Natural killer cell (primary cell): ENCODE measurements at regions not wholly inside any gene's neighbourhood (a gene's known extent, or its start where the extent isn't known, plus 50 kb on each side); places are given as distances from the start of the nearest gene placed in this dataset.

Experiments
- ATAC-seq, 3 donors: fragments of 150-1000 bp in 2 of 3; fragments of 200-7000 bp in 1 of 3; cut with Tn5 transposase; 1 replicate in 1 of 3; 2 replicates in 2 of 3; pipeline ENCODE4 v1.10.0; 2021; ENCODE audit warnings: mild to moderate bottlenecking in 2 of 3, moderate library complexity in 2 of 3
- DNase-seq, 2 donors: peaks; one replicate each; pipeline versions ENCODE4 v3.0.0 to v3.0.0-alpha.2; 2013 to 2021; ENCODE audit warnings: mixed read lengths in 1 of 2
- H3K27ac ChIP-seq: one replicate; pipeline ENCODE4 v1.5.1; 2013; ENCODE audit warnings: mild to moderate bottlenecking, low read length
- H3K27me3 ChIP-seq: one replicate; pipeline ENCODE4 v1.6.1; 2013; ENCODE audit warnings: low read length; ENCODE audit not compliant: control insufficient read depth, insufficient read depth
- H3K36me3 ChIP-seq: one replicate; pipeline ENCODE4 v1.6.1; 2013; ENCODE audit warnings: low read length; ENCODE audit not compliant: control insufficient read depth, insufficient read depth
- H3K4me1 ChIP-seq: one replicate; pipeline ENCODE4 v1.6.1; 2013; ENCODE audit warnings: low read length; ENCODE audit not compliant: control insufficient read depth, insufficient read depth
- H3K4me3 ChIP-seq: one replicate; pipeline ENCODE4 v1.5.1; 2013; ENCODE audit warnings: low read length
- H3K9me3 ChIP-seq: one replicate; pipeline ENCODE4 v1.6.1; 2013; ENCODE audit warnings: low read length; ENCODE audit not compliant: control insufficient read depth, insufficient read depth
- H3K27ac Mint-ChIP-seq, 2 donors: one replicate each; pipeline ENCODE4 v1.8.0; 2022; ENCODE audit warnings: mild to moderate bottlenecking in 2 of 2, mixed read lengths in 2 of 2, moderate library complexity in 1 of 2
- H3K27me3 Mint-ChIP-seq, 2 donors: one replicate each; pipeline ENCODE4 v1.8.0; 2022; ENCODE audit warnings: low read depth in 2 of 2, mixed read lengths in 2 of 2
- H3K36me3 Mint-ChIP-seq: one replicate; pipeline ENCODE4 v1.8.0; 2022; ENCODE audit warnings: mixed read lengths
- H3K4me1 Mint-ChIP-seq, 2 donors: one replicate each; pipeline ENCODE4 v1.8.0; 2022; ENCODE audit warnings: mixed read lengths in 2 of 2
- H3K4me3 Mint-ChIP-seq: one replicate; pipeline ENCODE4 v1.8.0; 2022; ENCODE audit warnings: mild to moderate bottlenecking, moderate library complexity, mixed read lengths
- H3K9me3 Mint-ChIP-seq, 2 donors: one replicate each; pipeline ENCODE4 v1.8.0; 2022; ENCODE audit warnings: mixed read lengths in 2 of 2
- WGBS: methylation state at CpG from one replicate; pipeline ENCODE4 v1.1.7; 2013; ENCODE audit warnings: missing lambda C conversion rate; ENCODE audit not compliant: insufficient coverage; 5-methylcytosine and 5-hydroxymethylcytosine counted together
- intact Hi-C: fragments of 100-400 bp; cut with micrococcal nuclease; formaldehyde crosslinking; loops from one replicate; pipeline ENCODE4 v1.14.2; 2022
- TF ChIP-seq, protein P1 (sequence below): fragments of 200-600 bp; IDR thresholded peaks from one replicate; pipeline ENCODE4 v1.8.0; 2022; ENCODE audit warnings: antibody characterized with exemption

DNA sequence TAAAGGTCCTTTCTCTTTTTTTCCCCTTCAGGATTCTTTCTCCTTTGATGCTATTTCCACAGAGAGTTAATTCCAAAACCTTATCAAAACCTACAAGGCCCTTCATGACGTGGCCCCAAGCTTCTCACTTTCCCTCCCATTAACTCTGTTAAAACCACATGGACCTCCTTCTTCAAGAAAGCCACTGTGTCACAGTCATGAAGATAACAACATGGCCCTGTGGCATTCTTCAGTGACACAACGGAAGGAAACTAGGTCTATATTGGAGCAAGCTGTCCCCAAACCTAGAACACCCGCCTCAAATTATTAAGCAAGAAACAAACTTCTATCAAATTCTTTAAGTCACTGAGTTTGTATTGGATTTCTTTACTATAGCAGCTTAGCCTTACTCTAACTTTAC lies 611.1 kb downstream of the NUF2 start:
- WGBS = 59% methylated on average over 3 of the region's 3 CpGs
- ATAC-seq (peak; percentile 31 to 75 (median 35)), DNase-seq (no peak)
- intact Hi-C loops = no loop called here
- peak overlapping the region in 1 of 2 donors; percentile 8 for H3K27ac Mint-ChIP-seq
- no peak overlapping the region for H3K27ac ChIP-seq
- TF ChIP-seq, protein P1, sequence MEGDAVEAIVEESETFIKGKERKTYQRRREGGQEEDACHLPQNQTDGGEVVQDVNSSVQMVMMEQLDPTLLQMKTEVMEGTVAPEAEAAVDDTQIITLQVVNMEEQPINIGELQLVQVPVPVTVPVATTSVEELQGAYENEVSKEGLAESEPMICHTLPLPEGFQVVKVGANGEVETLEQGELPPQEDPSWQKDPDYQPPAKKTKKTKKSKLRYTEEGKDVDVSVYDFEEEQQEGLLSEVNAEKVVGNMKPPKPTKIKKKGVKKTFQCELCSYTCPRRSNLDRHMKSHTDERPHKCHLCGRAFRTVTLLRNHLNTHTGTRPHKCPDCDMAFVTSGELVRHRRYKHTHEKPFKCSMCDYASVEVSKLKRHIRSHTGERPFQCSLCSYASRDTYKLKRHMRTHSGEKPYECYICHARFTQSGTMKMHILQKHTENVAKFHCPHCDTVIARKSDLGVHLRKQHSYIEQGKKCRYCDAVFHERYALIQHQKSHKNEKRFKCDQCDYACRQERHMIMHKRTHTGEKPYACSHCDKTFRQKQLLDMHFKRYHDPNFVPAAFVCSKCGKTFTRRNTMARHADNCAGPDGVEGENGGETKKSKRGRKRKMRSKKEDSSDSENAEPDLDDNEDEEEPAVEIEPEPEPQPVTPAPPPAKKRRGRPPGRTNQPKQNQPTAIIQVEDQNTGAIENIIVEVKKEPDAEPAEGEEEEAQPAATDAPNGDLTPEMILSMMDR = no peak
- H3K27me3 Mint-ChIP-seq = no peaks in the 10 kb centered on the region
- H3K27me3 ChIP-seq = no peaks in the 10 kb centered on the region
- peaks cover 8 to 12% of the 10 kb centered on the region in 2 donors for H3K9me3 Mint-ChIP-seq
- no peaks in the 10 kb centered on the region for H3K4me1 ChIP-seq
- H3K36me3 Mint-ChIP-seq = no peaks in the 10 kb centered on the region
- H3K4me3 Mint-ChIP-seq = no peak overlapping the region
- no peak overlapping the region for H3K4me3 ChIP-seq
- no peaks in the 10 kb centered on the region for H3K9me3 ChIP-seq
- no peaks in the 10 kb centered on the region for H3K36me3 ChIP-seq
- peaks cover 0 to 23% of the 10 kb centered on the region in 2 donors for H3K4me1 Mint-ChIP-seq

GRCh38 chr1:163933437-163933836 lies 611.7 kb downstream of the NUF2 start:
- no peaks in the 10 kb centered on the region for H3K4me1 ChIP-seq
- no peaks in the 10 kb centered on the region for H3K27me3 Mint-ChIP-seq
- no peaks in the 10 kb centered on the region for H3K27me3 ChIP-seq
- no peaks in the 10 kb centered on the region for H3K36me3 ChIP-seq
- peaks cover 8 to 9% of the 10 kb centered on the region in 2 donors for H3K9me3 Mint-ChIP-seq
- ATAC-seq = no peak
- peaks cover 0 to 18% of the 10 kb centered on the region in 2 donors for H3K4me1 Mint-ChIP-seq
- H3K36me3 Mint-ChIP-seq = no peaks in the 10 kb centered on the region
- TF ChIP-seq, protein P1 = no peak
- H3K27ac Mint-ChIP-seq = peak overlapping the region in 1 of 2 donors; percentile 8
- 79% methylated on average over 3 of the region's 3 CpGs for WGBS
- H3K4me3 ChIP-seq = no peak overlapping the region
- no peaks in the 10 kb centered on the region for H3K9me3 ChIP-seq
- no peak for DNase-seq
- H3K4me3 Mint-ChIP-seq = no peak overlapping the region
- no peak overlapping the region for H3K27ac ChIP-seq
- intact Hi-C loops = no loop called here

- TF ChIP-seq, protein P1 = no peak
- H3K9me3 Mint-ChIP-seq = peaks cover 7 to 9% of the 10 kb centered on the region in 2 donors
- no peak overlapping the region for H3K27ac ChIP-seq
- DNase-seq (no peak), ATAC-seq (no peak)
- no peaks in the 10 kb centered on the region for H3K36me3 ChIP-seq
- peaks cover 0 to 13% of the 10 kb centered on the region in 2 donors for H3K4me1 Mint-ChIP-seq
- H3K27me3 Mint-ChIP-seq = no peaks in the 10 kb centered on the region
- no peak overlapping the region for H3K4me3 ChIP-seq
- no peak overlapping the region for H3K27ac Mint-ChIP-seq
- H3K36me3 Mint-ChIP-seq = no peaks in the 10 kb centered on the region
- no peaks in the 10 kb centered on the region for H3K27me3 ChIP-seq
- WGBS = 95% methylated on average over 1 of the region's 3 CpGs
- intact Hi-C loops = no loop called here
- H3K4me1 ChIP-seq = no peaks in the 10 kb centered on the region
- no peaks in the 10 kb centered on the region for H3K9me3 ChIP-seq
- no peak overlapping the region for H3K4me3 Mint-ChIP-seq
These were observed 614.1 kb downstream of the NUF2 start for GRCh38 chr1:163935738-163936374.

GRCh38 chr1:163959622-163960021 lies 599.4 kb upstream of the PBX1 start:
- no peaks in the 10 kb centered on the region for H3K36me3 Mint-ChIP-seq
- TF ChIP-seq, protein P1 = no peak
- no peak overlapping the region for H3K4me3 ChIP-seq
- H3K9me3 ChIP-seq = peaks cover 12% of the 10 kb centered on the region
- peaks cover 9 to 11% of the 10 kb centered on the region in 2 donors for H3K9me3 Mint-ChIP-seq
- H3K27me3 Mint-ChIP-seq = no peaks in the 10 kb centered on the region
- H3K4me3 Mint-ChIP-seq = no peak overlapping the region
- no peaks in the 10 kb centered on the region for H3K4me1 Mint-ChIP-seq
- no peaks in the 10 kb centered on the region for H3K4me1 ChIP-seq
- WGBS = no CpG with 5 or more reads among the region's 1 CpG
- no peaks in the 10 kb centered on the region for H3K27me3 ChIP-seq
- ATAC-seq (no peak), DNase-seq (no peak)
- no peak overlapping the region for H3K27ac Mint-ChIP-seq
- no peak overlapping the region for H3K27ac ChIP-seq
- intact Hi-C loops = no loop called here
- no peaks in the 10 kb centered on the region for H3K36me3 ChIP-seq
